H1 (cell line): ENCODE measurements at regions not wholly inside any gene's neighbourhood (a gene's known extent, or its start where the extent isn't known, plus 50 kb on each side); places are given as distances from the start of the nearest gene placed in this dataset.

Experiments
- CTCF ChIA-PET: fragments of 300-600 bp; sonication (Branson Sonifier 250); formaldehyde crosslinking; loops from one replicate; lab custom pipeline; 2021; ENCODE audit not compliant: partially characterized antibody; lab: Charles Lee
- POLR2A ChIA-PET: fragments of 300-600 bp; sonication (Branson Sonifier 250); formaldehyde crosslinking; loops from one replicate; lab custom pipeline; 2021; ENCODE audit warnings: inconsistent platforms; ENCODE audit not compliant: partially characterized antibody; lab: Charles Lee
- DNase-seq, 2 experiments: peaks; one replicate each; pipeline versions ENCODE4 v3.0.0 to v3.0.0-alpha.2; 2010 to 2022; ENCODE audit warnings: low spot score in 2 of 2, low read depth in 1 of 2, mixed read lengths in 1 of 2
- FAIRE-seq: peaks from 2 replicates; lab custom pipeline; 2011; peaks lifted over from hg19 to GRCh38; lab: Jason Lieb, UNC
- H2AFZ ChIP-seq: 2 replicates; pipeline ENCODE4 v1.8.1; 2012; ENCODE audit warnings: low read length, inconsistent platforms
- H2AK5ac ChIP-seq: 2 replicates; pipeline ENCODE4 v1.6.1; 2013; ENCODE audit warnings: low read depth, low read length
- H2BK120ac ChIP-seq: replicated peaks from 2 replicates; pipeline ENCODE3; 2013; ENCODE audit warnings: low read depth, low read length, inconsistent platforms
- H2BK12ac ChIP-seq: 2 replicates; pipeline ENCODE4 v1.6.1; 2013; ENCODE audit warnings: low read depth, low read length
- H2BK15ac ChIP-seq: 2 replicates; pipeline ENCODE4 v1.6.1; 2013; ENCODE audit warnings: low read length
- H2BK20ac ChIP-seq: 2 replicates; pipeline ENCODE4 v1.6.1; 2013; ENCODE audit warnings: low read length
- H2BK5ac ChIP-seq: 2 replicates; pipeline ENCODE4 v1.6.1; 2013; ENCODE audit warnings: low read depth, low read length
- H3K14ac ChIP-seq: 2 replicates; pipeline ENCODE4 v1.6.1; 2013; ENCODE audit warnings: inconsistent platforms; ENCODE audit not compliant: insufficient read length
- H3K18ac ChIP-seq: 2 replicates; pipeline ENCODE4 v1.6.1; 2013; ENCODE audit warnings: low read length; ENCODE audit errors: extremely low read depth
- H3K23ac ChIP-seq: 2 replicates; pipeline ENCODE4 v1.6.1; 2013; ENCODE audit warnings: inconsistent platforms; ENCODE audit not compliant: insufficient read length
- H3K23me2 ChIP-seq: 2 replicates; pipeline ENCODE4 v1.6.1; 2013; ENCODE audit warnings: low read depth, low read length
- H3K27ac ChIP-seq: 2 replicates; pipeline ENCODE4 v1.6.1; 2011; ENCODE audit warnings: low read depth, low read length, inconsistent platforms
- H3K27me3 ChIP-seq, 4 experiments: replicated peaks in 1 of 4; 1 replicate in 1 of 4; 2 replicates in 3 of 4; pipeline versions ENCODE4 v1.6.1 to v1.8.1; 2011 to 2013; ENCODE audit warnings: low read length in 3 of 4, mild to moderate bottlenecking in 3 of 4, inconsistent platforms in 2 of 4, mixed read lengths in 2 of 4, moderate library complexity in 1 of 4; ENCODE audit not compliant: control insufficient read depth in 3 of 4, insufficient read depth in 3 of 4; ENCODE audit errors: extremely low read depth in 1 of 4
- H3K36me3 ChIP-seq, 4 experiments: 2 replicates each; pipeline versions ENCODE4 v1.6.1 to v1.8.1; 2011 to 2013; ENCODE audit warnings: mild to moderate bottlenecking in 4 of 4, low read length in 3 of 4, moderate library complexity in 2 of 4, control low read depth in 1 of 4, inconsistent platforms in 1 of 4; ENCODE audit not compliant: insufficient read depth in 4 of 4, control insufficient read depth in 2 of 4
- H3K4ac ChIP-seq: replicated peaks from 2 replicates; pipeline ENCODE3; 2013; ENCODE audit warnings: low read length, low read depth, mixed read lengths, inconsistent platforms; ENCODE audit not compliant: insufficient read length
- H3K4me1 ChIP-seq, 4 experiments: replicated peaks in 1 of 4; 1 replicate in 1 of 4; 2 replicates in 3 of 4; pipeline versions ENCODE4 v1.6.1 to v1.8.1; 2011 to 2013; ENCODE audit warnings: low read length in 3 of 4, inconsistent platforms in 2 of 4, mixed read lengths in 1 of 4; ENCODE audit not compliant: insufficient read depth in 4 of 4, control insufficient read depth in 3 of 4
- H3K4me2 ChIP-seq, 2 experiments: 2 replicates each; pipeline versions ENCODE4 v1.6.1 to v1.8.1; 2011 to 2013; ENCODE audit warnings: low read depth in 2 of 2, low read length in 2 of 2, control low read depth in 1 of 2, inconsistent platforms in 1 of 2, mild to moderate bottlenecking in 1 of 2; ENCODE audit not compliant: insufficient read depth in 1 of 2
- H3K4me3 ChIP-seq, 4 experiments: fragments of 200-600, 300-600 bp in 1 of 4; sonication (generic), shearing (Covaris generic), sonication (Bioruptor Twin) in 1 of 4; 2 replicates each; pipeline versions ENCODE4 v1.5.1 to v1.8.1; 2011 to 2016; ENCODE audit warnings: low read length in 4 of 4, low read depth in 3 of 4, control low read depth in 2 of 4, inconsistent platforms in 2 of 4, mild to moderate bottlenecking in 2 of 4, mixed read lengths in 1 of 4, moderate library complexity in 1 of 4; ENCODE audit not compliant: insufficient read depth in 2 of 4; ENCODE audit errors: extremely low read depth in 1 of 4
- H3K56ac ChIP-seq: replicated peaks from 2 replicates; pipeline ENCODE3; 2013; ENCODE audit warnings: low read depth, mild to moderate bottlenecking, mixed read lengths, low read length, inconsistent platforms; ENCODE audit not compliant: insufficient read length
- H3K79me1 ChIP-seq: 2 replicates; pipeline ENCODE4 v1.6.1; 2013; ENCODE audit warnings: low read depth, low read length, control low read depth
- H3K79me2 ChIP-seq, 2 experiments: 2 replicates each; pipeline versions ENCODE4 v1.6.1 to v1.8.1; 2012 to 2013; ENCODE audit warnings: low read length in 2 of 2, mild to moderate bottlenecking in 2 of 2, inconsistent platforms in 1 of 2; ENCODE audit not compliant: insufficient read depth in 2 of 2, control insufficient read depth in 1 of 2
- H3K9ac ChIP-seq, 4 experiments: replicated peaks in 1 of 4; 1 replicate in 1 of 4; 2 replicates in 3 of 4; pipeline versions ENCODE4 v1.6.1 to v1.8.1; 2011 to 2013; ENCODE audit warnings: low read depth in 3 of 4, low read length in 3 of 4, control low read depth in 2 of 4, mild to moderate bottlenecking in 2 of 4, moderate library complexity in 2 of 4, inconsistent platforms in 1 of 4; ENCODE audit errors: extremely low read depth in 1 of 4
- H3K9me3 ChIP-seq, 2 experiments: 2 replicates each; pipeline versions ENCODE4 v1.6.1 to v1.8.1; 2012 to 2013; ENCODE audit warnings: mild to moderate bottlenecking in 2 of 2, moderate library complexity in 2 of 2, control low read depth in 1 of 2, inconsistent platforms in 1 of 2, low read depth in 1 of 2, low read length in 1 of 2, mixed read lengths in 1 of 2; ENCODE audit not compliant: insufficient read depth in 2 of 2
- H4K20me1 ChIP-seq, 2 experiments: replicated peaks in 1 of 2; 2 replicates each; pipeline versions ENCODE3 to v1.8.1; 2011 to 2013; ENCODE audit warnings: inconsistent platforms in 2 of 2, low read length in 2 of 2, mild to moderate bottlenecking in 1 of 2; ENCODE audit not compliant: insufficient read depth in 2 of 2, control insufficient read depth in 1 of 2
- H4K5ac ChIP-seq: 2 replicates; pipeline ENCODE4 v1.6.1; 2013; ENCODE audit warnings: low read length, low read depth, mixed read lengths, inconsistent platforms; ENCODE audit not compliant: insufficient read length
- H4K8ac ChIP-seq: 2 replicates; pipeline ENCODE4 v1.8.0; 2013; ENCODE audit warnings: mild to moderate bottlenecking, moderate library complexity, low read length, inconsistent platforms; ENCODE audit not compliant: insufficient read depth; ENCODE audit errors: extremely low read depth
- H4K91ac ChIP-seq: replicated peaks from 2 replicates; pipeline ENCODE3; 2013; ENCODE audit warnings: low read length, mixed read lengths, inconsistent platforms; ENCODE audit not compliant: insufficient read length
- ASH2L ChIP-seq: fragments of 200-600, 300-600 bp; sonication (generic); IDR thresholded peaks from one replicate; pipeline ENCODE4 v1.7.1; 2017; ENCODE audit warnings: low read length
- BACH1 ChIP-seq: IDR thresholded peaks from 2 replicates; pipeline ENCODE4 v1.6.1; 2012; ENCODE audit warnings: low read length, improper control_type of control experiment
- CREB1 ChIP-seq: IDR thresholded peaks from 2 replicates; pipeline ENCODE4 v1.6.1; 2012; ENCODE audit warnings: inconsistent platforms
- CTBP2 ChIP-seq: IDR thresholded peaks from 2 replicates; pipeline ENCODE4 v1.7.0; 2011; ENCODE audit warnings: borderline replicate concordance, mild to moderate bottlenecking, moderate library complexity, mixed read lengths, low read length; ENCODE audit not compliant: insufficient read depth, insufficient read length
- JUND ChIP-seq: IDR thresholded peaks from 2 replicates; pipeline ENCODE4 v1.6.1; 2011; ENCODE audit warnings: mild to moderate bottlenecking, improper control_type of control experiment, low read length
- KDM4A ChIP-seq: IDR thresholded peaks from one replicate; pipeline ENCODE4 v1.7.1; 2012; ENCODE audit warnings: low read depth, mild to moderate bottlenecking, moderate library complexity, low read length, inconsistent platforms; ENCODE audit not compliant: severe bottlenecking
- RBBP5 ChIP-seq: IDR thresholded peaks from 2 replicates; pipeline ENCODE4 v1.7.1; 2012; ENCODE audit warnings: low read depth, mild to moderate bottlenecking, inconsistent platforms, low read length, moderate library complexity, borderline replicate concordance
- RXRA ChIP-seq: IDR thresholded peaks from 2 replicates; pipeline ENCODE4 v1.6.1; 2011; ENCODE audit warnings: low read depth, mild to moderate bottlenecking, low read length, moderate library complexity; ENCODE audit not compliant: insufficient read depth
- SIN3A ChIP-seq, 2 experiments: IDR thresholded peaks in 1 of 2; conservative IDR thresholded peaks in 1 of 2; 2 replicates each; pipeline ENCODE4 v1.6.1; 2011 to 2012; ENCODE audit warnings: low read length in 2 of 2, improper control_type of control experiment in 1 of 2, low read depth in 1 of 2, mild to moderate bottlenecking in 1 of 2
- SP2 ChIP-seq: IDR thresholded peaks from 2 replicates; pipeline ENCODE4 v1.6.1; 2012; ENCODE audit warnings: mild to moderate bottlenecking, low read length, inconsistent platforms
- TEAD4 ChIP-seq: IDR thresholded peaks from 2 replicates; pipeline ENCODE4 v1.6.1; 2012; ENCODE audit warnings: low read depth, low read length, inconsistent platforms, mixed read lengths
- TF ChIP-seq, protein P1 (sequence below): IDR thresholded peaks from 2 replicates; pipeline ENCODE4 v1.6.1; 2012; ENCODE audit warnings: low read length, inconsistent platforms
- TF ChIP-seq, protein P2 (sequence below): IDR thresholded peaks from 2 replicates; pipeline ENCODE4 v1.6.1; 2011; ENCODE audit warnings: low read length, improper control_type of control experiment

DNA sequence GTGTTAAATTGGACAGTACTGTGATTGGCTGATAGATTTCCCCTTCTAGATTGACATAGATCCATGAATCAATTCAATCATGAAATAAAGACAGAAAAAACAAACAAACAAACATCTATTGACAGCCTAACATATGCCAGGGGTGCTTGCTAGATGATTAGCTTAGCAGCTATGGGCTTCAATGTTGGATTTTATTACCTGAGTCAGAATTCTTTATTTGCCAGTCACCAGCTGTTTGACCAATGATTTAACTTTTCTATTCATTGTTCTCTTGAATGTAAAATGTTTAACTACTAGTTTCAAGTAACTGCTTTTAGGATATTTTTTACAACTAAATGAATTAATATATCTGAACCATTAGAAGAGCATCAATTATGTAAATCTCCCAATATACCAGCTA is 901.3 kb upstream of the CITED2 start:
- Histone ChIP-seq H3K56ac (no peak overlapping the region), H4K8ac (no peak overlapping the region), H2AFZ (0 out of 2 replicates have a peak overlapping the region, but pooled peaks have one; percentile 63), H4K91ac (no peak overlapping the region), H3K18ac (no peak overlapping the region), H3K23me2 (peaks cover 1% of the 10 kb centered on the region; the same call in 1 of the 2 replicates), H3K9me3 (no peaks in the 10 kb centered on the region), H3K4me2 (no peak overlapping the region), H2BK5ac (no peak overlapping the region), H3K36me3 (no peaks in the 10 kb centered on the region), H3K4me3 (no peak overlapping the region), H3K9ac (no peak overlapping the region), H2BK120ac (no peak overlapping the region), H2BK15ac (no peak overlapping the region), H2AK5ac (no peak overlapping the region), H3K27ac (no peak overlapping the region), H3K79me2 (no peaks in the 10 kb centered on the region), H3K14ac (no peak overlapping the region), H2BK12ac (no peak overlapping the region), H4K20me1 (no peaks in the 10 kb centered on the region), H3K27me3 (no peaks in the 10 kb centered on the region), H2BK20ac (no peak overlapping the region), H3K4me1 (no peaks in the 10 kb centered on the region), H3K79me1 (no peaks in the 10 kb centered on the region), H3K4ac (no peak overlapping the region), H3K23ac (no peak overlapping the region), H4K5ac (no peak overlapping the region)
- DNase-seq (no peak), FAIRE-seq (no peak)
- CTCF ChIA-PET = interaction anchor here (0.6 kb wide), 1 partner anchor 92 kb away, joined by 5 read pairs; no protein-coding TSS in a partner anchor
- POLR2A ChIA-PET = no interaction called here
- no peak for TF ChIP-seq BACH1
- no peak for TF ChIP-seq ASH2L
- no peak for TF ChIP-seq JUND
- TF ChIP-seq, protein P1, sequence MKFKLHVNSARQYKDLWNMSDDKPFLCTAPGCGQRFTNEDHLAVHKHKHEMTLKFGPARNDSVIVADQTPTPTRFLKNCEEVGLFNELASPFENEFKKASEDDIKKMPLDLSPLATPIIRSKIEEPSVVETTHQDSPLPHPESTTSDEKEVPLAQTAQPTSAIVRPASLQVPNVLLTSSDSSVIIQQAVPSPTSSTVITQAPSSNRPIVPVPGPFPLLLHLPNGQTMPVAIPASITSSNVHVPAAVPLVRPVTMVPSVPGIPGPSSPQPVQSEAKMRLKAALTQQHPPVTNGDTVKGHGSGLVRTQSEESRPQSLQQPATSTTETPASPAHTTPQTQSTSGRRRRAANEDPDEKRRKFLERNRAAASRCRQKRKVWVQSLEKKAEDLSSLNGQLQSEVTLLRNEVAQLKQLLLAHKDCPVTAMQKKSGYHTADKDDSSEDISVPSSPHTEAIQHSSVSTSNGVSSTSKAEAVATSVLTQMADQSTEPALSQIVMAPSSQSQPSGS = no peak
- TF ChIP-seq CTBP2 = no peak
- TF ChIP-seq CREB1 = no peak
- TF ChIP-seq, protein P2, sequence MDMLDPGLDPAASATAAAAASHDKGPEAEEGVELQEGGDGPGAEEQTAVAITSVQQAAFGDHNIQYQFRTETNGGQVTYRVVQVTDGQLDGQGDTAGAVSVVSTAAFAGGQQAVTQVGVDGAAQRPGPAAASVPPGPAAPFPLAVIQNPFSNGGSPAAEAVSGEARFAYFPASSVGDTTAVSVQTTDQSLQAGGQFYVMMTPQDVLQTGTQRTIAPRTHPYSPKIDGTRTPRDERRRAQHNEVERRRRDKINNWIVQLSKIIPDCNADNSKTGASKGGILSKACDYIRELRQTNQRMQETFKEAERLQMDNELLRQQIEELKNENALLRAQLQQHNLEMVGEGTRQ = no peak
- no peak for TF ChIP-seq TEAD4
- no peak for TF ChIP-seq RXRA
- TF ChIP-seq RBBP5 = no peak
- no peak for TF ChIP-seq KDM4A
- TF ChIP-seq SP2 = no peak
- TF ChIP-seq SIN3A (conservative IDR thresholded peaks at IDR 0.05 in 1 of 2, IDR thresholded peaks at IDR 0.05 in 1 of 2; ENCODE audit: low read depth in 1 of 2, low read length in 2 of 2) = no peak
